GM21529 (cell line): ENCODE measurements at regions not wholly inside any gene's neighbourhood (a gene's known extent, or its start where the extent isn't known, plus 50 kb on each side); places are given as distances from the start of the nearest gene placed in this dataset.

Experiments used
- ATAC-seq: cut with Tn5 transposase; IDR thresholded peaks from one replicate; pipeline ENCODE4 v1.9.1; 2021; ENCODE audit not compliant: unreplicated experiment

DNA sequence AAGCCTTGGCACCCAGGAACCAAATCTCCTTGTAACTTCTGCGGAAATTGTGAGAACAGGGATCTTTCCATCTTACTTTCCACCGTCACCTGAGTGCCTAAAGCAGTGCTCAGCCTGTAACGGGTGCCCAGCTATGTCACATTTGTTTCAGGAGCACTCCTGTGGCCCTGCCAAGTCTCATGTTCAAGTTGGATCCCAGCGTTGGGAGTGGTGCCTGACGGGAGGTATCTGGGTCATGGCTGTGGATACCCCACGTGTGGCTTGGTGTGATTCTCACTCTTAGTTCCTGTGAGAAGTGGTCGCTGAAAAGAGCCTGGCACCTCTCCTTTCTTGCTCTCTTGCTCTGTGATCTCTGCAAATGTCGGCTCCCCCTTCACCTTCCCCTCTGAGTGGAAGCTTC is 114.9 kb downstream of the UQCRFS1 start:
- ATAC-seq = no peak

DNA sequence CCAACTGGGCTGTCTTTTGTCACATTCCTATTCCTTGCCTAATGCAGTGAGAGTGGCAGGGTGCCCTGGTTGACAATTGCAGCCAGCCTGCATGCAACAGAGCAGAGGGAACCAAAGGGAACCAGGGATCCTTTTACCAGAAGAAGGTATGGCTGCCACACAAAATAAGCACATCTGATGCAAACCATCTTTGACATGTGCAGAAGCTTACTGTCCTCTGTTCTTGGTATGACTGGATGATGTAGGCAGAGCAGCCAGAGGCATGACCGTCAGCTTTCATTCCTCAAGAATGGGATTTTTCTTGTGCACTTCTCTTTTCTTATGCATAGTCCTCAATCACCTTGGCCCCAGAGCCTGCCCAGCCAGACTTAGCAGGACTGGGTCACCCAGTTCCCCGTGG is 116.1 kb downstream of the UQCRFS1 start:
- no peak for ATAC-seq

DNA sequence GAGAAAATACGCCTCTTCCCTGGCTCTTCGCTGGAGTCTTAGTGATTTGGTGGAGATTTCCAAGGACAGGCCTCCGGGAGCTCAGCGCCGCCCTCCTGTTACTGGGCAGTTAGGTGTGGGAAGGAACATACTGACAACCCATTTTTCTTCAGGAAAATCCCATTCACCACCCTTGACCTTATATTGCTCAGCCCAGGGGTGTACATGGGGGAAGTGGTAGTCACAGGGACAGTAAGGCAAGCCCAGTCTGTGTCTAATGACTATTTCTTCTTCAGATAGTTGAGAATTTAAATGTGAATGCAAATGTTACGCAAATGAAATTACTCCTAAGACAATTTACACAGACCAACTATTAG is 119.4 kb downstream of the UQCRFS1 start:
- no peak for ATAC-seq

DNA sequence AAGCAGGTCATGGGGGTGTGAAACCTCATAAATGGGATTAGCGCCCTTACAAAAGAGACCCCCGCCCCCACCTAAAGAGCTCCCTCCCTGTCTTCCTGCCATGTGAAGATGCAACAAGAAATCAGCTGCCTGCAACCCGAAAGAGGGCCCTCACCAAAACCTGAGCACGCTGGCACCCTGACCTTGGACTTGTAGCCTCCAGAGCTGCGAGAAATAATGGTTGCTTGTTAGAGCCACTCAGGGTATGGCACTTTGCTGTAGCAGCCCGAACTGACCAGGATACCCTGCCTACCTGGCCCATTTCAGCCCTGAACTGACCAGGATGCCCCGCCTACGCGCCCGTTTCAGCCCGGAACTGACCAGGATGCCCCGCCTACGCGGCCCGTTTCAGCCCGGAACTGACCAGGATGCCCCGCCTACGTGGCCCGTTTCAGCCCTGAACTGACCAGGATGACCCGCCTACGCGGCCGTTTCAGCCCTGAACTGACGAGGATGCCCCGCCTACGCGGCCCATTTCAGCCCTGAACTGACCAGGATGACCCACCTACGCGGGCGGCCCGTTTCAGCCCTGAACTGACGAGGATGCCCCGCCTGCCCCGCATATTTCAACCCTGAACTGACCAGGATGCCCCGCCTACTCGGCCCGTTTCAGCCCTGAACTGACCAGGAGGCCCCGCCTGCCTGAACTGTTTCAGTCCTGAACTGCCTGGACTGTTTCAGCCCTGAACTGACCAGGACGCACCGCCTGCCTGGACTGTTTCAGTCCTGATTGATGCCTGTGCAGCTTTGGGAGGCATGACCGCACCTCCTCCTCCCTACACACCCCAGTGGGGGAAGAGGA is 120.0 kb downstream of the UQCRFS1 start:
- no peak for ATAC-seq

DNA sequence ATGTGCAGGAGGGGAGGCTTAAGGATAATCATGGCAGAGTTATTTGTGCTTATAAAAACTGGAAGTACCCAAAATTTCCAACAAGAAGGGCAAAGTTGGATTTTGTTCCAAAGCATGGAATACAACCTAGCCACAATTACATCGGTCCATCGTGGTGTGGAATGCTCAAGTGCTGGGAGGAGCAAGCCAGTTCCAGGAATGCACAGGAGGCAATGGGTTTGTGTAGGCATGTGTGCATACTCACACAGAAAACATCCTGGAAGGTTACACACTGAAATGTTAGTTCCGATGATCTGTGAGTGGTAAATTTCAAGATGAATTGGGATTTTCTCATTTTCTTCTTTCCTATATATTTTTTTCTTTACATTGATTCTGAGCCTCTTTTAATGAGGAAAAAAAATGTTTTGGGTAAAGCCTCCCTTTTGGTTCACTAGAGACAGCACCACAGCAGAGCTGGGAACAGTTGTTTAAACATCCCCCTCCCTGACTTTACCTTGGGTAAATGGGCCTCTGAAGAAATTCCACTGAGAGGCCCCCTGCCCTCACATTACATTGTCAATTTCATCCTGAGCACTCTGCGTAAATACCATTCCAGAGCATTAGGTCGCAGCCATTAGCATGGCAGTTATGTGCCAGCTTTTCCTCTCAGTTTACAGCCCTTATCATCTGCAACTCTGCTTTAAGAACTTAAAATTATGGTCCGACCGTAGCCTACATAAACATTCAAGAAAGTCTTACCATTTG is 122.0 kb downstream of the UQCRFS1 start:
- ATAC-seq = no peak

DNA sequence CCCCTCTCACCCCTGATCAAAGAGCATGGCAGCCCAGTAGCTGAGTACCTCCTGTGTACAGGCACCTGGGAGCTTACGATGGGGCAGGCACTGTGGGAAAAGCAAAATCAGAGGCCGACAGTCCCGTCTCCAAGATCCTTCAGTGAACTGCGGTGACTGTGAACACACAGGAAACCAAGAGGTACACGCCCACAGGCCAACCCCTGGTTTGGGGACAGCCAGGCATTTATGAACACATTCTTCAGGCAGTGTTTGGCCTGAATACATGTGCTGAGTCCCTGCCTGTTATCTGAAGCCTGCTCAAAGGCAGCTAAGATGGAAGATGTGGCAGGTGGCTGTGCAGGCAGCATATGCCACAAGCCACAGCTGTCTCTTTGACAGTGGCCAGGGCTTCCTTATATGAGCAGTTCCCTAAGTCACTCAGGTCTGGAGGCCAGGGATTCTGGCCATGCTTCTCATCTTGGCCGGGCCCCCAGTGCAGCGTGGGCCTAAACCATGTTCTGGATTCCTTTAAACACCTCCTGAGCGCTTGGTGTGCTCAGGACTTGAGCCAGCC is 123.6 kb downstream of the UQCRFS1 start:
- no peak for ATAC-seq

DNA sequence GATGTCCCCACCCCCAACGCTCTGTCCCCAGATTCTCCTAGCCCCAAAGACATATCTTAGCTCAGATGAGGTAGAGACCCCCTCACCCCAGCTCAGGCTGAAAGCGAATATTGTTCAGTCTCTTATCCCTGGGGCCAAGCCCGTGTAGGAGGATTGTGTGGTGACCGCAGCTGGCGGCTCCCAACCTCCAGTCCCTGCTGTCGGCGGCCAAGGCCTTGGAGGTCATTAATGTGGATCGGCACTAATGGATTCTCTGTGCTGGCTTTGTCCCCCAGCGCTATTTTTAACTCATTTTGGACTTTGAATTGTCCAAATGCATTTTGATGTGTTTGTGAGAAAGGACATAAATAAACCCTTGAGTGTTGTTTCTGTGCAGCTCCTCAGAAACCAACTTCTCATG is 124.2 kb downstream of the UQCRFS1 start:
- ATAC-seq = no peak

DNA sequence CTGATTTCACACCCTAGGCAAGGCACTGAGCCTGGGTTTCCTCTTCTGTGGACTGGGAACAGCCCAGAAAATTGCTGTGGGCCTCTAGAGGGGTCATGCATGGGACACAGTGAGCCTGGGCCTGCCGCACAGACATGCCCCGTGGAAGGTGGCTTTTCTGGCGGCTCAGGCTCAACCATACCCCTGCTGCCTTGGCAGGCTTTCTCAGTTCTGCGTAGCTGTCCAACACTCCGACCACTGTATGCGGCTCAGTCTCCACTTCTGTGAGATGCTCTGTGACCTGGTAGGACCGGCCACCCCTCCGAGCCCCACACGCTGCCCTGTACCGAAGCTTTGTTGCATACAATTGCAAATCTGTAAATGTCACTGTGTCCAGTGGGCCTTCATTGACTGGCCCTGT is 126.3 kb downstream of the UQCRFS1 start:
- no peak for ATAC-seq

DNA sequence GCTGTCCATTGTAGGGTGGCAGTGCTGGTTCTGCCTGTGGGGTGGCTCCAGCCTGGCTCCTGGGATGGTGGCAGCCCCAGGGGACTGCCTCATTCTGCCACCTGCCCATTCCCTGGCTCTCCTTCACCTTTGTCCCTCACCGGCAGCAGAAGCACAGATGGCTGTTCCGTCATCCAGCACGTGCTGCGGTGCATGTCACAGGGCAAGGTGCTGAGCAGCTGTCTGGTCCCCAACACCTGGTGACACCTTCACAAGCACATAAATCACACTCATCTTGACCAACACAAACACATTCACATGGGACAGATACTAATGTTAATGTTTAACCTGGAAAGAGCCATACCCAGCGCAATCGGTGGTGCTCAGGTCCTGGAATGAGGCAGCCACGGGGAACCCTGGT is 126.8 kb downstream of the UQCRFS1 start:
- no peak for ATAC-seq

DNA sequence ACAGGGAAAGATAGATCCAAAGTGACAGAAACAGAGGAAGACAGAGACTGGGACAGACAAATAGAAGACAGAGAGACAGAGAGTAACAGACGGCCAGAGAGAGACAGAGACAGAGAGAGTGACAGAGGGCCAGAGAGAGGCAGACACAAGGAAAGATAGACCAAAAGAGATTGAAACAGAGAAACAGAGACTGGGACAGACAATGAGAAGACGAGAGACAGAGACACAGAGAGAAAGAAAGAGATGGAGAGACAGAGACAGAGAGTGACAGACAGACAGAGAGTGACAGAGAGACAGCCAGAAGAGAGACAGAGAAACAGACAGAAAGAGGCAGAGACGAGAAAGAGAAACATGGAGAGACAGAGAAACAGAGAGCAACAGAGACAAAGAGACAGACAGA is 127.3 kb downstream of the UQCRFS1 start:
- no peak for ATAC-seq

DNA sequence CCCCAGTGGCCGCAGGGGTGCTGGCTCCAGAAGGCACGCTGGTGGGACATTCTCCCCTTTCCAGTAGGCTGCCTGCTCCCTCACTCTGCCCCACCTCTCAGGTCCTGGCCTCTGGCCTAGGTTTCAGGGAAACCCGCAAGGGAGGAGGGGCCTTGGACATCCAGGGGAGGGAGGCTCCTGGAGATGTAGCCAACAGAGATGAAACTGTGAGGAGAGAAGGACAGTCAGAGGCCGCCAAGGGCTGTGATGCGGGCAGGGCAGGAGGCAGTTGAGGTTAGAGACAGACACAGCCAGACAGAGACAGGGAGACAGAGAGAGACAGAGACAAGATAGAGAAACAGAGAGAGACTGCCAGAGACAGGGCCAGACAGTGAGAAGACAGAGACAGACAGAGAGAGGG is 127.7 kb downstream of the UQCRFS1 start:
- no peak for ATAC-seq

DNA sequence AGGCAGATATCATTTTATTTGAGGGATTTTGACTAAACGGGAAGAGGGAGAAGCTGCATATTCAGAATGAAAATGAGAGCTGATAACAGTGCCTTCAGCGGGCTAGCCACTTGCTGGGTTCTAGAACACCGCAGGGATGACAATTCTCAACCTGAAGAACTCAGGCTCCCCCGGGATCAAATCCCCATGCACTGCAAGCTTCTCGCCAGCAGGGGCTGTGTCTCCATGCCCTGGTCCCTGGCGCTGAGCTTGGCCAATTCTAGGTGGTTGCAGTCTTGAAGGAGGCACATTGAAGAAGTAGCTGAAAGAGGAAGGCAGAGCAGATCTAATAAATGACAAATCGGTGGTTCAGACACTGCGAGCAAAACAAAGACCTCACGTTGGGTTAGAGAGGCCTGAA is 128.7 kb downstream of the UQCRFS1 start:
- ATAC-seq = no peak

DNA sequence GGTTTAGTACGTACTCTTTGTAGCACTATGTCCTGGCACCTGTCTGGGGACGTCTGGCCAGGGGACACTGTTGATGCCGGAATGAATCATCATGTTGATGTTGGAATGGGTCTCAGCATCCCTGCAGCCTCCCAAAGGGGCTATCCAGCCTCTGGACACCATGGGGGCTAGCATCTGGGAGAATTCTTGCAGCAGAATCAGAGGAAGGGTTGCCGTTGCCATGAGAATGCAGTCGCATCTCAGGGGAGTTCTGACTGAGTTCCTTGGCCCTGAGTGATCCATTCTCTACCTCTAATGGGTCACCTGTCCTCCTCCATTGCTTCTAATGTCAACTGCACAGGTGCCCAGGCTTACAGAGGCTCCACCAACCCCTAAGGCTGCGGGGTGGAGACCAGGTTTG is 129.1 kb downstream of the UQCRFS1 start:
- ATAC-seq = no peak

DNA sequence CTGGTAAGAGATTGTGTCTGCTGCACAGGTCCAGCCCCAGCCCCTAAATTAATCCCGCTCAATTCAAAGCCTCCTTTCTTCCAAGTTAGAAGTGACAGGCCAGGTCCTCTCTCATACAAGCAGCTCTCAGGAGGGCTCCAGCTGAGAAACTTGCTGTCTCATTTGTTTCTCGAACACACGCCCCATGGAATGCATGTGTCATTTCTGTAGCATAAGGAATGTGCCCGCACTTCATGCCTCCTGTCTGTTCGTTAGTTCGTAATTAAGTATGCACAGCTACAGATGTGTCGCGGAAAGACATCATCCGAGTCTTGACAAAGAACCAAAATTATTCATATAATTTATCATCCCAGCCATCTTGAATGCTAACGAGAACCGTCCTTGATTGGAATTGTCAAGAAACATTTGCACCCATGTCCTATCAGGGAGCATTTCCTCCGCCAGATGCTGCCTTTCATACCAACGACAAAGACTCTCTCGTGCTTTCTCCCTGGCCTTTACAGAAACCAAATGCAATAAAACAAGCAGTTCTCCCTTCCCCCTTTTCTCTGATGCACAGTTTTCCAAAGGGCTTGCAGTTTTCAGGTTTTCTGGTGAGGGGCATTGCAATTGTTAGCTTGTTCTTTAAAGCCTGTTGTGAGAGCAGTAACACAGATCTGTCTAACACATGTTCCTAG is 133.5 kb downstream of the UQCRFS1 start:
- ATAC-seq = no peak

DNA sequence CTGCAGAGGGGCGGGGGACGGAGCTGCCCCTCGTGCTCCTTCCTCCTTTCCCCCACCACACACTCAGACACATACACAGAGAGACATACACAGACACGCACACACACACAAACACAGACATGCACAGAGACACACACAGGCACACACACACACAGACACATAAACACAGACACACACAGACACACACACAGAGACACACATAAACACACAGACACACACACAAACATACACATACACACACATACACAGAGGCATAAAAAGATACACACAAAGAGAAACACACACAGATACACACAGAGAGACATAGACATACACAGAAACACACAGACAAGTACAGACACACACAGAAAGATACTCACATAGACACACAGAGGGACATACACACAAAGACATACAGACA is 136.0 kb downstream of the UQCRFS1 start:
- no peak for ATAC-seq

DNA sequence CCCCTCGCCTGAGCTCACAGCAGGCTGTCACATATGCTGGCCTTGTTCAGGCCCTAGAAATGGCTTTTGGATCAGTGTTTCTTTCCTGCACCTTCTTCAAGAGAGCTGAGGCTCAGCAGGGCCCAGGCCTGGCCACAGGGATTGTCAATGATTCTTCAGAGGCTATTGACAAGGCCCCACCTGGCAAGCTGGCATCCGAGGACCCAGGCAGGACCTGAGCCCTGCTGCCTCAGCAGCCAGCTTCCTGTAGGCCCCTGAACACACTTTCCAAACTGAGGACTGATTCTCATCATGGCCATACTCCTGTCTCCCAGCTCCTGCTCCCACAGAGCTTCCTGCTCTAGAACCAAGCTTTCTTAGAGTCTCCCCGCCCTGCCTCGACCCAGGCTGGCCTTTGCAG is 136.8 kb downstream of the UQCRFS1 start:
- ATAC-seq = no peak

DNA sequence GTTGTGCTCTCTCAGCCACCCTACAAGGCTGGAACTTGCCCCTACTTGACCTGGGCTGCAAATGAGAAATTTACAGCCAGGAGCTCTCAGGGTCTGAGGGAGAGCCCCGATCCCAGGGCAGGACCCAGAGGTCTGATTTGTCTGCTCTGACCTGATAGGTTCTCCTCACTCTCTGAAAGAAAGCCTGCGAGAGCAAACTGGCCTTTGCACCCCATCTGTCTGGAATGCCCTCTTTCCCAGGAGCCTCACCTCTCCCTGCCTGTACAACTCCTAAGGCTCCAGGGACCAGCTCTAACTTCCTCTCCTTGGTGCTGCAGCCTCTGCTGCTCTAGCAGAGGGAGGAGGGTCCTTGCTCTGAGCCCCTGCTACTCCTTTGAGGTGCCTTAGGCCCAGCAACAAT is 137.8 kb downstream of the UQCRFS1 start:
- no peak for ATAC-seq

DNA sequence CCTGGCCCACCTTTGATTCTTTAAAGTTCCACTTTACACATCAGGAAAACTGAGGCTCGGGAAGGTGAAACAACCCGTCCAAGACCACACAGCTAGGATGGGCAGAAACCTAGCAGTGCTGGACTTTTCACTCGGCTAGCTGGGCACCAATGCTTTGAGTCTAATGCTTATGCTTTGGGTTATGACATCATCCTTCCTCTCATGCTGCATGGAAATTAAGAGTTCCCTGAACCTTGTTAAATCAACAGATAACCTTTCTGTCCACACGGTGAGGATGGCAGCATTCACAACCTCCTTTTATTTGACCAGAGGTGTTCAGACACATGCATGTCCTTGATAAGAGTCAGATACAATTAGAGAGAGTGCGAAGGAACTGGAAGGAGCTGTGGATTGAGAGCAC is 138.4 kb downstream of the UQCRFS1 start:
- no peak for ATAC-seq

DNA sequence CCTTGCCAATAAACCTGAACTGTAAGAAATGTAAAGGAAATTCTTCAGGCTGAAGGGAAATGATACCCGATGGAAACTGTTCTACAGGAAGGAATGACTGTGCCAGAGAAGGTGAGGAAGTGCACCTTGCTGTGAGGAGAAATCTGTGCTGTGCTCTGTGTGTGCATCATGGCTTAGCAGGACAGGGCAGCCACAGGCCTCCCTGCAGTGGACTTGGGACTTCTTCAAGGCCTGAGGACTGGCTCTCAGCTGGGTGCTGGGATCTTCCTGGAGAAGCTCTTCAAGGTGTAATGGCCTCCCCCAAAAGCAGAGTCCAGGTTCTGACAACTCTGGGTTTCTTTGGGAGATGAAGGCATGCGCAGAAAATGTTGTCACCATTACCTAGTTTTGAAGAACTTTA is 145.1 kb downstream of the UQCRFS1 start:
- ATAC-seq = no peak

DNA sequence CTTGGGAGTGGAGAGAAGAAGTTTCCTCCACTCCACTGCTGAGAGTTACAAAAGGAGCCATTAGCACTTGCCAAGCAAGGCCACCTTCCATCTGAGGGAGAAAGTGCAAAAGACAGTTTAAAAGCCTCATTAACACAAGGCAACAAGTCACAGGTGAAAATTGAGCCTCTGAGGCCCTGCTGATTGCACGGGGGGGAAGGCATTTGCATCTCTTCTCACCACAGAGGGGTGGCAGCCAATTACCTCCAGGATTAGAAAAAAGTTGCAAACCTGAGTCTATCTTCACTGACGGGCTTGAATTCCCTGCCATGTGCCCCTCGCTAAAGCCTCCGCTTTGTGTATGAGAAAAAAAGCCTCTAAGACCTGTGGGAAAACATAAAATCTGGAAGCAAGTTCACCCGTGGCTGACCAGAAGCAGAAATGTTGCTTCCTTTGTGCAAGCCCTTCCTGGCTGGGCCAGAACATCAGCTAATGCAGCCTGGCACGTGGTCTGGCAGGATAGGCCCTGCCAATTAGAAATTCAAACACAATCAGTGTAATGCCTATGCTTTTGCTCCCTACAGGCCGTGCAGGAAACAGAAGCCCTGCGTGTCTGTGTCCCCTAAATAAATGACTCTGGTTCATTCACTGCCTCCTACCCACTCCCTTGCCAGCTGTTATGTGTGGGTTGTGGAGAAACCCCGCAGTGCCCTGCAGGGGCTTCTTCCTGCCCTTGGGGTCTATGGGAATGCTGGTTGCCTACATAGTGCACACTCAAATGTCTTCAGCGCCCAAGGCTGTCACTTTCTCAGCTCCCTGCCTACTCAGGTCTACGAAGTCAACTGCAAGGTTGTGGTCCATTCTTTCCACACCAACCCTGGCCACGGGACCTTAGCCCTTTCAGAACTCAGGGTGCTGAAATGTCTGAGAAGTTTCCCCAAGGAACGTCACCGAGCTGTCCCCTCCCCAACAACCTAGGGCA is 150.2 kb downstream of the UQCRFS1 start:
- ATAC-seq = no peak
